ENCODE measurements at regions not wholly inside any gene's neighbourhood (a gene's known extent, or its start where the extent isn't known, plus 50 kb on each side); places are given as distances from the start of the nearest gene placed in this dataset.
"Not testable (repeated sequence)": the region's sequence is repeated elsewhere in the genome, so short reads cannot be mapped to it uniquely, and the experiment has no call there.

DNA sequence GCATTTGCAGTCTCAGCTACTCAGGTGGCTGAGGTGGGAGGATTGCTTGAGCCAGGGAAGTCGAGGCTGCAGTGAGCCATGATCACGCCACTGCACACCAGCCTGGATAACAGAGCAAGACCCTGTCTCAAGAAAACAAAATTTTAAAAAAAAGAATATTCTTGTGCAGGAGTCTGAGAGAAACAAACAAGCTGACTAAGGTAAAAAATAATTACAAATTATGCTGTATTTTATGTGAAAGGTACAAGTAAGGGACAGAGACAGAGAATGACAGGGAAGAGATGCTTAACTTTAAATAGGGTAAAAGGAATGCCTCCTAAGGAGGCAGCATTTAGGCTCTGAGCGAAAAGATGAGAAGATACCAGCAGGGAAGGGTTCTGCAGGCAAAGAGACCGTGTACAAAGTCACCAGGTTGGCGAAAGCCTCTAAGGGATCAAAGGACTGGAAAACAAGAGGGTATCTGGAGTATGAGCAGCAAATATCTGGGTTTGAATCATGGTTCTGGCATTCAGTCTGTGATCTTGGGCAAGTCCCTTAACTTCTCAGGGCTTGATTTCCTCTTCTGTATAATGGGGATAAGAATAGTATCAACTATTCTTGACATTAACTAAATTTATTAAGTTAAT, 106.2 kb upstream of the RHOBTB1 start:
- DNase-seq (ENCODE audit: low read depth, low spot score): no peak

DNA sequence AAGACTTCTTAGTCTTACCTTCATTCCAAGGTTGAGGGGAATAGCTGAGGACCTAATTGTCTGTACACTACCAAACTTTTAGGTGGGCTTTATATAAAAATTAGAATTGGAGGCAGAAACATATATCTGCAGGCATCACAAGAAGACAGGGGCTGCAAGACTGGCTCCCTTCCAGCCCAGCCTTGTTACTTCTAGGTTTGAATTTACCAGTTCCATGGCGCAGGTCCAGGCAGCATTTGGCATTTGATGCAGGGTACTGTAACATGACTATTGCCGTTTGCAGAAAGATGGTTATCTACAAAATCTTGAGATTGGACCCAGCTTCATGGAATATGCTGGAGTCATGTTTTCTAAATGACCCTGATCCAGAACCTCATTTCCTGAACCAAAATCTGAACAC, 105.4 kb upstream of the RHOBTB1 start:
- DNase-seq (ENCODE audit: low read depth, low spot score): no peak

DNA sequence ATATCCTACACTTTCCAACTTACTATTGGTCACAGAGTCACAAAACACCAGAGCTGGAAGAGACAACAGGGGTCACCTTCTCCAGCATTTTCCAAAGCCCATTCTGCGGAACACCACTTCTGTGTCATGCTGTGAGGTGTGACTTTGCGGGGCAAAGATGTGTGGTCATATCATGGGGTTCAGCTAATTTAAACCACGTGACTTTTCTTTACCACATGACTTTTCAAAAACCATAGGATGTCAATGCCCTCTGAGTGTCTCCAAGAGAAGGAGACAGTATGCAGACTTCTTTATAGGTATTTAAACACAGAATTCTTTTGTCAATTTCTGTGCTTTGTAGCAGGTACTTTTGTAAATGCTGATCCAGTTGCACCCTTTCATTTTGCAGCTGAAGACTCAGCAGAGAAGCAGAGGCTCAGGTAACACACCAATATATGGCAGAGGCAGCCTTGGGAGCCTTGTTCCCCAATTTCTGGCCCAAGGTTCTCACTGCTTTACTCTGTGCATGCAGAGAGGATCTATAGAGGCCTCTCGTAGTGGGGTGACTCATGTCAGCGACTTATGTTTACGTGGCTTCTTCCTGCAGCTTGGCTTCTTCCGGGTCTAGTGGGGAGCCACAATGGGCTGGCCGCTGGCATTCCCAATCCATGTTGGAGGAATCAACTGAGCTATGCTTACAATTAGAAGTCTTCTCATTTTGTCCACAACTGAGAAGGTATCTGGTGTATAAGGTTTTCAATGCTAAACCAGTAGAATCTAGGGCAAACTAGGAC, 104.0 kb upstream of the RHOBTB1 start:
- no peak for DNase-seq (ENCODE audit: low read depth, low spot score)

DNA sequence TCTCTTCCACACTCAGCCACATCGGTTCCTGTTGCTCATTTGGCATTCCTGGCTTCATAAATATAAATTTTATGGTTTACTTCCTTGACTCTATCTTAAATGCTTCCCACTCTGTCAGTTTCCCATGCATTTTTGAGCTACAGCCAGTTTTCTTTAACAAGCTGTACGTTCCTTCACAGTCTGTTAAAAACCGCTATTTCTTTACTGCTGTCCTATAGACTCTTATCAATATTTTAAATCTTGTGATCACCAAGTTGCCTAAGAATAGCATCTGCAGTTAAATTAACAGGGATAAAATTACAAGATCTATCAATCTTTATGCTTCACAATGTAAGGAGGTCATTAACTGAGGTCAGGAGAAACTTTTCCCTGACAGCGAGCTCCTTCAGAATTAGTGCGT, 103.1 kb upstream of the RHOBTB1 start:
- no peak for DNase-seq (ENCODE audit: low read depth, low spot score)

DNA sequence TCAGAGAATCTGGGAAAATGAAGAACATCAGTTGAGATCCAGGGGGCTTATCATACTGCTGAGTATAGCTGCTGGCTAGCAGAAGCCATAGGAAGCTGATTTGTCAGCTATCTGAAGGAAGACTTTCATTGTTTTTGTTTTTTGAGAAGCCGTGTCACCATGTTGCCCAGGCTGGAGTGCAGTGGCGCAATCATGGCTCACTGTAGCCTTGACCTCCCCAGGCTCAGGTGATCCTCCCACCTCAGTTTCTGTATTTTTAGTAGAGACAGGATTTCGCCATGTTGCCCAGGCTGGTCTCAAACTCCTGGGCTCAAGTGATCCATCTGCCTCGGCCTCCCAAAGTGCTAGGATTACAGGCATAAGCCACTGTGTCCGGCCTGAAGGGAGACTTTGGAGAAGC, 101.5 kb upstream of the RHOBTB1 start:
- not testable (repeated sequence) for DNase-seq (ENCODE audit: low read depth, low spot score)

DNA sequence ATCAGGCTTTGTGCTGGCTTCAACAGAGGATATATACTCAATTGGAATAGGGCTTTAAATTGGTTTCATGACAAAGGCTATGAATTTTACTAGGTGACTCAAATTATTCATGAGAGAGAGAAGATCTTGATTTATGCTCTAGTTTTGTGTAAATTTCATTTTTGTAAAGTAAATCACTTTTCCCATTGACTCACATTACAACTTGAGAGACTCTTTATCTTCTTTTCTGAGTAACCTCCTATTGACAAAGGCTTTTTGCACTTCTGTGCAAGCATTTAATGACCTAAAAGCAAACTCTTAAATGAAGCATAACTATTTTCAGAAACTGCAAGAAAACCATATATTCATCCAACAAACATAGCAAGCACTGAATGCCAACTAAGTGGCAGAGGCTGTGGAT, 98.5 kb upstream of the RHOBTB1 start:
- no peak for DNase-seq (ENCODE audit: low read depth, low spot score)

DNA sequence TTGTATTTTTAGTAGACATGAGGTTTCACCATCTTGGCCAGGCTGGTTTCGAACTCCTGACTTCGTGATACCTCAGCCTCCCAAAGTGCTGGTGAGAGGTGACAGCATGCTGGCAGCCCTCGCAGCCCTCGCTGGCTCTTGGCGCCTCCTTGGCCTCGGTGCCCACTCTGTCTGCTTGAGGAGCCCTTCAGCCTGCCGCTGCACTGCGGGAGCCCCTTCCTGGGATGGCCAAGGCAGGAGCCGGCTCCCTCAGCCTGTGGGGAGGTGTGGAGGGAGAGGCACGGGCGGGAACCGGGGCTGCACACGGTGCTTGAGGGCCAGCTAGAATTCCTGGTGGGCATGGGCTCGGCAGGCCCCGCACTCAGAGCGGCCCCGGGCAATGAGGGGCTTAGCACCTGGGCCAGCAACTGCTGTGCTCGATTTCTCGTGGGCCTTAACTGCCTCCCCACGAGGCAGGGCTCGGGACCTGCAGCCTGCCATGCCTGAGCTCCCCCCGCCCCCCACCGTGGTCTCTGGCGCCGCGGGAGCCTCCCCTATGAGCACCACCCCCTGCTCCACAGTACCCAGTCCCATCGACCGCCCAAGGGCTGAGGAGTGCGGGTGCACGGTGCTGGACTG, 96.5 kb upstream of the RHOBTB1 start:
- no peak for DNase-seq (ENCODE audit: low read depth, low spot score)

DNA sequence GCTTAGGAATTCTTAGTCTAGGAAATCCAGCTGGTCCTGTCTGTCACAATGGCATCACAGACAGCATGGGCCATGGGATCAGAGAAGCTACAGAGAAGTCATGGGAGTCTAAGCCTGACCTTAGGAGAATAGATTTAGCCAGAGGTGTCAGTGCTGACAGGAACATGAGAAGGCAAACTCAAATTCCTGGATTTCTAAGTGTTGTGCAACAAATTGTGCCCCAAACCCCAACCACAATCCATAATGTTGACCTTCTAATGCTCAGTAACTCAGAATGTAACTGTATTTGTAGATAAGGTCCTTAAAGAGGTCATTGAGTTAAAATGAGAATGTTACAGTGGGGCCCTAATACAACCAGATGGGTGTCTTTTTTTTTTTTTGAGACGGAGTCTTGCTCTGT, 95.9 kb upstream of the RHOBTB1 start:
- no peak for DNase-seq (ENCODE audit: low read depth, low spot score)

DNA sequence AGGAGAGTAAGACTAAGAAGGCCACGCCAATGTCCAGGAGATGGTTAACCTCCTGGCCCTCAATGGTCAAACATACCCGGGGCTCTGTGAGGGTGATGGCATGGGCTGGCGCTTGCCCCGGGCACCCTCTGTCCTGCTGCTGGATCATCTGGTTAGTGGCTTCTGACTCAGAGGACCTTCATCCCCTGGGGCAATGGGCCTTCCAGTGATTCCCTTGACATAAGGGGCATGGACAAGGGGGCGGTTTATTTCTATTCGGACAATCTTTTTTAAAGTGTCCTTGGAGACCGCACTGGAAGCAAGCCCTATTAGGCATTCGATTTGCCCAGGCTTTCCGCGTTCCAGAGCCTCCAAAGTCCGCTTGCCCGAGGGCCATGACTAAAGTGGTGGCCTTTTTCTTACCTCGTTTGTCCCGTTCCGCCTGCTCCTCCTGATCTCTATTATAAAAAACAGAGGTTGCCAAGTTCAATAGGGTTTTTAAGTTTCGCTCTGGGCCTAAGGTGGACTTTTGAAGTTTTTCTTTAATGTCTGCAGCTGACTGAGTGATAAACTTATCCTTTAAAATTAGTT, 93.4 kb upstream of the RHOBTB1 start:
- DNase-seq (ENCODE audit: low read depth, low spot score): not testable (repeated sequence)

DNA sequence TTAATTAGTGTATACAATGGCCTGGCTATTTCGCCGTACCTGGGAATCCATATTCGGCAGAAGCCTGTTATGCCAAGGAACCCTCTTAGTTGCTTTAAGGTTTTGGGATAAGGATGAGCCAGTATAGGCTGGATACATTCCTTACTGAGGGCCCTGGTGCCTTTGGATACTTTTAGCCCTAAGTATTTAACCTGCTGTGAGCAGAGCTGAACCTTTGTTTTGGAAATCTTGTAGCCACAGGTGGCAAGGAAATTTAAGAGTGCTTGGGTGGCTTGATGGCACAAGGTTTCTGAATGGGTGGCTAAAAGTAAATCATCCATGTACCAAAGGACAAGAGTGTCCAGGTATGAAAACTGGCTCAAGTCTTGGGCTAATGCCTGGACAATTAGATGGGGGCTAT, 92.2 kb upstream of the RHOBTB1 start:
- not testable (repeated sequence) for DNase-seq (ENCODE audit: low read depth, low spot score)

DNA sequence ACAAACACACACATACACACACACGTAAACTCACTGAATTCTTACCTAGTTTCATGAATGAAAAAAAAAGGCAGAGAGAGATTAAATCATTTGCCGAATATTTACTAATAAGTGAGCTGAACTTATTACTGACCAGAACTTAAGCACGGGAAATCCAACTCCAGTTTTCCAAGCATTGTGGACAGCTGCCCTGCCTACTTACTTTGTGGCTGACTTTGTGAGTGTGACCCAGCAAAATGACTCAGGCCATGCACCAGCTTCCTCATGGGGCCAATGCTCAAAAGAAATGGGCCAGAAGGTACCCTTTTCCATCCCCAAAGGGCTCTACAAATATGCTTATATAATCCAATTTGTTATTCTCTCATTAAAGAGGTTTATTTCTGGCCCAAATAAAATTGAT, 87.4 kb upstream of the RHOBTB1 start:
- DNase-seq (ENCODE audit: low read depth, low spot score): no peak

DNA sequence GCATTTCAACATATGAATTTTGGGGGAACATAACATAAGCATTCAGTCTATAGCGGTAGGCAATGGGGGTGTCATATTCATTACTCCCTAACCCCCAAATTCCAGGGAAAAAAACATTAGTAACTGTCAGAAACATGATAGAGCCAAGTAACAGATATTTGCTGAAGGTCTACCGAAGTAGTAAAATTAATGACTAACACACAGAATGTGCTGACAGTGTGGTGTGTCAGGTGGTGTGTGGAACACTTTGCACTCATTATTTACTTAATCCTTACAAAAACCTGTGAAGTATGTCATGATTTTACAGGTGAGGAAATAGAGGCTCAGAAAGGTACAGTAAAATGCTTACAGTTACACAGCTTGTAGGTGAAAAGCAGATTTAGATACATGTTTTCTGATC, 85.4 kb upstream of the RHOBTB1 start:
- no peak for DNase-seq (ENCODE audit: low read depth, low spot score)

DNA sequence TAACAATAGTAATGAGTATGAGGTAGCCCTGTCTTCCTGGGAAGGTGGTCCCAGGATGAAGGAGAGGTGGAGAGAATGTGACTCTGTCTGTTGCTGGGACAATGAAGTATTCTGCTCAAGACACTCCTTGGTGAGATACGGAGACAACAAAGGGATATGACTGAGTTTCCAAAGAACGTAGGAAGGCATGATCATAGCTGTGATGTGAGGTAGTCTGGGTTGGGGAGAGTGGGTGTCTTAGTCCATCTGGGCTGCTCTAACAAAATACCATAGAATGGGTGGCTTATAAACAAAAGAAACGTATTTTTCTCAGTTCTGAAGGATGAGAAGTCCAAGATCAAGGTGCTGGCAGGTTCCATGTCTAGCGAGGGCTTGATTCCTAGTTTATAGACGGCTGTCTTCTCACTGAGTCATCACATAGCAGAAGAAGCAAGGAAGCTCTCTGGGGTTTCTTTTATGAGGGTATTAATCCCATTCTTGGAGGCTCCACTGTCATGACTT, 84.9 kb upstream of the RHOBTB1 start:
- DNase-seq (ENCODE audit: low read depth, low spot score): no peak

DNA sequence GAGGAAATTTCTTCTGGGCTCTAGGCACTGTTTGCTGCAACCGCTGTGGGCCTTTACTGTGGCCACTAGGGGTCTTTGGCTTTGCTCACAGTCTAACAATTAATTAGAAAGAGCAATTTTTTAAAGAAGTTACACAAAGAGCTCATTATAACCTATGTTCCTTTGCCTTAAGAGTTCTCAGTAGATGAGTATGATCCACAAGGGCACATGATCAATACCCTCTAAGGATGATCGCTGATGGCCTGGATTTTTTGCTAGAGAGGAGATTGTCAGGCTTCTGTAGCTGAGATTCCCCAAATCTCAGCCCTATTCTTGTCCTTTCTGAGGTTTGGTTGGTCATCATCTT, 80.8 kb upstream of the RHOBTB1 start:
- DNase-seq (ENCODE audit: low read depth, low spot score): no peak

DNA sequence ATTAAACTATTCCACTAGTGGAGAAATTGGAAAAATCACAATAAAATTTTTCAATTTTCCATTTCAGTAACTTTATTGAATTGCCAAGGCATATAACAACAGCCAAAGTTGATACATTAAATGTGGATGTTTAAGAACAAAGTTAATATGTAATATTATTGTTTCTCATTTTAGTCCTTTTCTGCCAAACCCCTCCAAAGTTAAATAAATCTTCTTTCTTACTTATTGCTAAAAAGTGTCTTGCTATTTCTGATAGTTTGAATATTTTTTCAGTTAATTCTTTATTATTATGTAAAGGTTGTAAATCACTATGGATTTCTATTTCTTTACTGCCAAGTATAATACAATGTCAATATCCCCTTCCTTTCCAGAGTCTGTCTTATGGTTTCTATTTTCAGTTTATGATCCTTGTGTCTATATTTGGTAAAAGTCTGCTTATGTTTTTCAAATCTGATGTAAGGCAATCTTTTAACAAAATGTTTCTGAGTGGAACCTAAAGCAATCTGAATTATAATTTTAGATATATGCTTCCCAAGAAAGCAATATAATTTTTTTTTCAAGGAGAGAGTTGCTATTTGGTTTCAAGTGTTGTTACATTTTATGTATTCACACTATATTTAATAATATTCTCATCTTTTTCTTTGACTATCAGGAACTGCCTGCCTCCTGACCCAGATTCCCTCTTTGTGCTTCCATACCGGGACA, 80.3 kb upstream of the RHOBTB1 start:
- DNase-seq (ENCODE audit: low read depth, low spot score): no peak

DNA sequence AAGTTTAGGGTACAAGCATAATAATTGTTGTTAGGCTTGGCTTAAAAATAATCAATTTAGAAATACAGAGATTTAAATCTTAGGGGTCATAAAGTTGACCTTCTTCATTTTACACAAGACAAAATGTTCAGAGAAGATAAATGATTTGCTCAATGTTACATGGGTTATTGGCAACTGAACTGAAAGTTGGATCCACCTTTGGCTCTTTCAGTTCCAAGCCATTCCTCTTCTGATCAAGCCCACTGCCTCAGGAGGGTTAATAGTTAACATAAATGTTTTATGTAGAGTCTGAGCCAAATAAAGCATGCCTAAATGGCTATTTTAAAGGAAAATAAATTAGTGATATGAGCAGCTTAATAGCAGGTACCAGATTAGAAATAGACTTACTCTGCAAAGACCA, 79.1 kb upstream of the RHOBTB1 start:
- DNase-seq (ENCODE audit: low read depth, low spot score): no peak

DNA sequence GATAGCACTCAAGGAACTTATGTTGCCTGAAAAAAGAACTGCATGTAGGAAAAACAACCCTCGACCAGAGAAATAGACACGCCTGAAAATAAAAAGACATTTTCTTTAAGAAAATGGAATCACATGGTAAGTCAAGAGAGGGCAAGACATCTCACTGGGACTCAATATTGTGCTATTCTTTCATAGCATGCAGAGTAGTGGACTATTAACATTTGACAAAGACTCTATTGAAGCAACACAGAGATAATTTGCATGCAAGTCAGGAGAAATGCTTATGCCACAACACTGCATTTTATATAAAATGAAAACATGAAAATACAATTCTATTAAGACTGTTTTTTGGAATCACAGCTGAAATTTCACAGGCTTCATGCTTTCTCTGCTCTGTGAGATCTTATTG, 77.9 kb upstream of the RHOBTB1 start:
- no peak for DNase-seq (ENCODE audit: low read depth, low spot score)

DNA sequence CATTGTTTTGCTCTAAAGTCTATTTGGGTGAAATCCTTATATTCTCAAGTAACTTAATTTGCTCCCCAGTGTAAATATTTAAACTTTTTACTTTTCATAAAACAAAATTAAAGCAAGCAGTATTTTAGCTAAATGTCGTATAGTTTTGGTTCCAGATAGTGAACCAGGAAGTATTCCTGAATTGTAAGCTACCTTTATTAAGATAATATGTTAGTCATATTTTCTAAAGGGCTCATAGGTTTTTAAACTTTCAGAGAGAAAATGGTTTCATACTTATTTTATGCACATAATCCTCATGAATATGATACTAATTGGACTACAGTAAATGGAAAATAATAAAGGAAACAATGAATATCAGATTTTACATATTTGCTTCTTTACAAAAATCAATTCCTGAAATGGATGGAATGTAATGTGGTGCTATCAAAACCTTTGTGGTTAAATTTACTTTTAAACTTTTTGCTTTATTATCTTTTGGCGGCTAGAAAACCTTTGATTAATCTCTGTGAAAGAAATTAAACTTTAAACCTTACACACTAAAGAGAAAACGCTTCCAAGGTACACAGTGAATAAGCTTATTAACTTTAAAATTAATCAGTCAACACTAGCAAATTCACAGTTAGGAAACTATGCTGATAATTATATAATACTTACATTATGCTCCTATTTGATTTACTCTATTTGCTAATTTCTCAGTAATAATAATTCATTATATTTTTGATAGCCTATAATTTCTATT, 76.6 kb upstream of the RHOBTB1 start:
- DNase-seq (ENCODE audit: low read depth, low spot score): no peak

DNA sequence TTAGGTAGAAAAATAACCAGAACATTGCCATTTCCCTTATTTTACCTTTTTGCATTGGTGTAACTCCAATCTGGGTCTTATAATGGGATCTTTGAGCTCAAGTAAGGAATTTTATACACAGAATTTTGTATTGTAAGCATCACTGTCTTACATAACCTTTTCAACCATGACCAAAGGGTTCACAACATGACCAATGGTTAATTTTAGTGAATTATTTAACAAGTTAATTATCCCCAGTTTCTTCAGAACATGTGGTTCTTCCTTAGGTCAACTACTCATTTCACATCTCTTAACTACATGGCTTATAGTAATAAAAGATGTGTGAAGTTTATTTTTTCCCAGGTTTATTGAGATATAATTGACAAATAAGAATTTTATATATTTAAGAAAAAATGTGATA, 74.2 kb upstream of the RHOBTB1 start:
- DNase-seq (ENCODE audit: low read depth, low spot score): no peak

DNA sequence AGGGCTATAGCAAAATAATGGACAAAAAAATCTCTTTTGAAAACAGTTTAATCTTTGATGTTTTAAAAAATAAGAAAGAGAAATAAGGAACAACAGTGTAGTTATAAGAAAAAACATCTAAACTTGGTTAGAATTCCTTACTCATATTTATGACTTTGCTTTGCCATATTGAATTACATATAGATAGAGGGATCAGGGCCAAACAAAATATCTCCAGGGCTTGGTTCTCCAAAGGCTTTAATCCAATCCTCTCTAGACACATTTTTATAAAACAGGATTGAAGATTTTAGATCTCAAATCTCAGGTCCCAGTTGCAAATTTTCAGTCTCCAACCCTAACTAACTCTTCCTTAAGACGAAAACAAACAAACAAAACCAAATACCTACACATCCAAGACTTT, 72.6 kb upstream of the RHOBTB1 start:
- DNase-seq (ENCODE audit: low read depth, low spot score): no peak

DNA sequence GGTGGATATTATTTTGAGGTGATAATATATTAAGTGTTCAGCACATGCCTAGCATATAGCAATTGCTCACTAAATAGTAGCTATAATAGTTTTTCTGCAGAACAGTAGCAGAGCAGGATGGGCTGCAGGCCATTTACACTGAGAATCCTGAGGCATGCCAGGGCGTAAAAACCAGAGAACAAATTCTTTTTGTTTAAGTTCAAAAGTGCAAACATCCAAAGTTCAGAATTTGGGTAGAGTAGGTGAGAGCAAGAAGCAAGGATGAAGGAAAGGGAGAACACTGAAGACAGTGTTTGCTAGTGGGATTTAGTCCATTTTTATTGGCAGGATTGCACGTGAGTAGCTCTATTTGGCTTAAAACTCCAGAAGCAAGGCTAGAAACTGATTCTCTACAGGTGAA, 72.0 kb upstream of the RHOBTB1 start:
- DNase-seq (ENCODE audit: low read depth, low spot score): no peak
